VCaP (cell line): ENCODE measurements at regions not wholly inside any gene's neighbourhood (a gene's known extent, or its start where the extent isn't known, plus 50 kb on each side); places are given as distances from the start of the nearest gene placed in this dataset.

Experiments used
- H3K27ac ChIP-seq: fragments of 450-650 bp; 2 replicates; pipeline ENCODE4 v1.5.1; 2017
- CTCF ChIP-seq: fragments of 450-650 bp; conservative IDR thresholded peaks from 2 replicates; pipeline ENCODE4 v1.5.1; 2017; ENCODE audit warnings: mild to moderate bottlenecking, moderate library complexity

- H3K27ac ChIP-seq: no peak overlapping the region
- no peak for TF ChIP-seq CTCF
Observed at GRCh38 chr10:20956843-20957242, 59.7 kb upstream of the NEBL start.

- TF ChIP-seq CTCF: no peak
- H3K27ac ChIP-seq: no peak overlapping the region
Observed at GRCh38 chr10:20955355-20955893, 58.3 kb upstream of the NEBL start.

GRCh38 chr10:20954519-20954918 is 57.4 kb upstream of the NEBL start:
- H3K27ac ChIP-seq: no peak overlapping the region
- TF ChIP-seq CTCF: no peak

DNA sequence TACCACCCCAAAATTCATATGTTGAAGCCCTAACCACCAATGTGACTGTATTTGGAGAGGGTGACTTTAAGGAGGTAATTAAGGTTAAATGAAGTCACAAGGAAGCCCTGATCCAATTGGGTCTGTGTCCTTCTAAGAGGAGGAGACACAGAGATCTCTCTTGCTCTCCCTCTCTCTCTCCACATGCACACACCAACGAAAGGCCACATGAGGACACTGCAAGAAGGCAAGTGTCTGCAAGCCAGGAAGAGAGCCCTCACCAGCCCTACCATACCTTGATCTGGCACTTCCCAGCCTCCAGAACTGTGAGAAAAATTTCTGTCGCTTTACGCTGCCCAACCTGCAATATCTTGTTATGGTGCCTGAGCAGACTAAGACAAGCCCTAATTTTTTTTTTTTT is 56.0 kb upstream of the NEBL start:
- no peak for TF ChIP-seq CTCF
- no peak overlapping the region for H3K27ac ChIP-seq

GRCh38 chr10:20949967-20950366 is 52.9 kb upstream of the NEBL start:
- TF ChIP-seq CTCF: no peak
- no peak overlapping the region for H3K27ac ChIP-seq

DNA sequence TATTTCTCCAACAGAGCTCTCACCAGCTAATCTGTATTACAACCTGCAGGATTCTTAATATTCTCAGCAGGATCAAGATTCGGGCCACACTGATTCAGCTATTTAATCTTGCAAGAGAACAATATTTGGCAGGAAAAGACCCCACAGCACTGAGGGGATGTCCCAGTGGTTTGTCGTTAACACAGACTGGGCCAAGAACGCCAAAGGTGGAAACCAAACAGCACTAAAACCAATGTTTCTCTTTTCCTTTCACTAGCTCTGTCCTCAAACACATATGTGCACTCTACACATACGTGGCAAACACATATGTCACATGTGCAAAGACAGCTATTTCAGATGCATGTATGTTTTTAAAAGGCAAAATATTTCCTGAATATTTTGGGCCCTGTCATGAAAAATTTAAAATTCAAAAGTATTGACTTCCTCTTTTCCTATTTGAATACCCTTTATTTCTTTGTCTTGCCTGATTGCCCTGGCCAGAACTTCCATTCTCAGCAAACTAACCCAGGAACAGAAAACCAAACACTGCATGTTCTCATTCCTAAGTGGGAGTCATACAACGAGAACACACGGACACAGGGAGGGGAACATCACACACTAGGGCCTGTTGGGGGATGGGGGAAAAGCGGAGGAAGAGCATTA is 51.7 kb upstream of the NEBL start:
- no peak for TF ChIP-seq CTCF
- H3K27ac ChIP-seq: no peak overlapping the region
